Karpas-422 (cell line): ENCODE measurements at regions not wholly inside any gene's neighbourhood (a gene's known extent, or its start where the extent isn't known, plus 50 kb on each side); places are given as distances from the start of the nearest gene placed in this dataset.
"Not testable (repeated sequence)": the region's sequence is repeated elsewhere in the genome, so short reads cannot be mapped to it uniquely, and the experiment has no call there.

Experiments
- DNase-seq: peaks from one replicate; pipeline ENCODE4 v3.0.0-alpha.2; 2015
- H2AFZ ChIP-seq: fragments of 200-600 bp; sonication (generic); 2 replicates; pipeline ENCODE4 v1.6.1; 2014; ENCODE audit warnings: antibody characterized with exemption, low read length, mixed read lengths
- H3K27ac ChIP-seq: fragments of 200-600 bp; sonication (generic); 2 replicates; pipeline ENCODE4 v1.5.1; 2014; ENCODE audit warnings: mild to moderate bottlenecking, low read length, moderate library complexity
- H3K27me3 ChIP-seq: fragments of 200-600 bp; sonication (generic); 2 replicates; pipeline ENCODE4 v1.6.1; 2014; ENCODE audit warnings: low read length, mixed read lengths
- H3K36me3 ChIP-seq: fragments of 200-600 bp; sonication (generic); 2 replicates; pipeline ENCODE4 v1.6.1; 2014; ENCODE audit warnings: low read length, mixed read lengths; ENCODE audit not compliant: insufficient read depth
- H3K4me1 ChIP-seq: fragments of 200-600 bp; sonication (generic); 2 replicates; pipeline ENCODE4 v1.6.1; 2014; ENCODE audit warnings: mild to moderate bottlenecking, low read length, mixed read lengths
- H3K4me2 ChIP-seq: fragments of 200-600 bp; sonication (generic); 2 replicates; pipeline ENCODE4 v1.6.1; 2014; ENCODE audit warnings: low read length, low read depth, mild to moderate bottlenecking; ENCODE audit not compliant: poor library complexity, severe bottlenecking
- H3K4me3 ChIP-seq: fragments of 200-600 bp; sonication (generic); 2 replicates; pipeline ENCODE4 v1.5.1; 2014; ENCODE audit warnings: mild to moderate bottlenecking, antibody characterized with exemption, low read length, mixed read lengths
- H3K79me2 ChIP-seq: fragments of 200-600 bp; sonication (generic); 2 replicates; pipeline ENCODE4 v1.6.1; 2014; ENCODE audit warnings: mild to moderate bottlenecking, low read length, mixed read lengths
- H3K9ac ChIP-seq: fragments of 200-600 bp; sonication (generic); 2 replicates; pipeline ENCODE4 v1.6.0; 2014; ENCODE audit warnings: low read length
- H3K9me2 ChIP-seq: fragments of 200-600 bp; sonication (generic), shearing (Covaris generic); replicated peaks from 2 replicates; pipeline ENCODE4 v1.6.0; 2014; ENCODE audit warnings: mild to moderate bottlenecking, low read length, moderate library complexity; ENCODE audit not compliant: insufficient read depth
- H3K9me3 ChIP-seq: fragments of 300-700, 200-600 bp; sonication (generic); 2 replicates; pipeline ENCODE4 v1.6.1; 2014; ENCODE audit warnings: low read length, mixed read lengths
- H4K20me1 ChIP-seq: fragments of 200-600 bp; sonication (generic); 2 replicates; pipeline ENCODE4 v1.6.1; 2014; ENCODE audit warnings: mild to moderate bottlenecking, antibody characterized with exemption, low read length, low read depth; ENCODE audit not compliant: insufficient read depth

DNA sequence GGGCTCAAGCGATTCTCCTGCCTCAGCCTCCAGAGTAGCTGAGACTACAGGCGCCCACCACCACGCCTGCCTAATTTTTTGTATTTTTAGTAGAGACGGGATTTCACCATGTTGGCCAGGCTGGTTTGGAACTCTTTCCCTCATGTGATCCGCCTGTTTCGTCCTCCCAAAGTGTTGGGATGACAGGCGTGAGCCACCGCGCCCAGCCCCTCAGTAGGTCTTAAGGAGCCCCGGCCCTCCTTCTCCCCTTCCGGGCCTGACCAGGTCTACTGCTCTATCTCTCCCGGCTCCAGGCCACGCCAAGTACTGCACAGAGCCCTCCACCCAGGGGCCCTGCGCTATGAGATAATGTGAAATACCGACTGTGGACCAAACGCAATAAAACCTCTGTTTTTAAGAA is 785.5 kb downstream of the FOXD4L5 start:
- DNase-seq, H3K9me3 ChIP-seq, H3K4me3 ChIP-seq, H2AFZ ChIP-seq, H3K9me2 ChIP-seq, H3K36me3 ChIP-seq, H3K4me2 ChIP-seq, H3K4me1 ChIP-seq, H3K79me2 ChIP-seq, H4K20me1 ChIP-seq, H3K9ac ChIP-seq, H3K27me3 ChIP-seq, H3K27ac ChIP-seq: not testable (repeated sequence)

DNA sequence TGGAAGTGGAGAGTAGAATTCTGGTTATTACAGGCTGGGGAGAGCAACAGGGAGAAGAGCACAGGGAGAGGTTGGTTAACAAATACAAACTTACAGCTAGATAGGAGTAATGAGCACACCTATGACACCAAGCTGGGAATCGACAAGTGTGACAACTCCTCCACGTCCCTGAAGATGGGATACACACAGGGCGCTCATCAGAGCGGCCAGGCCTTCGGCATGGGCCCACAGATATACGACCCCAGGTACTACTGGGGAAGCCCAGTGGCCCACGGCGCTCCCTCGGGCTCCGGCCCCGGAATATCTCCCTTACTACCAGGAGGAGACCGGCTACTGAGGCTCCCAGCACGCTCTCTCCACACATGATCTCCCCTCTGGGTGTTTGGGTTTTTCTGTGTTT is 786.6 kb downstream of the FOXD4L5 start:
- H3K9me2 ChIP-seq, H3K79me2 ChIP-seq, H4K20me1 ChIP-seq, DNase-seq, H3K4me2 ChIP-seq, H3K9me3 ChIP-seq, H3K4me1 ChIP-seq, H2AFZ ChIP-seq, H3K4me3 ChIP-seq, H3K27ac ChIP-seq, H3K36me3 ChIP-seq, H3K9ac ChIP-seq, H3K27me3 ChIP-seq: not testable (repeated sequence)

GRCh38 chr9:64488544-64488943 is 796.5 kb downstream of the FOXD4L5 start:
- not testable (repeated sequence) for H3K36me3 ChIP-seq, H3K27me3 ChIP-seq, H3K9me3 ChIP-seq, H4K20me1 ChIP-seq, H3K79me2 ChIP-seq, H3K9me2 ChIP-seq, DNase-seq, H3K9ac ChIP-seq, H3K4me2 ChIP-seq, H3K4me3 ChIP-seq, H3K27ac ChIP-seq, H3K4me1 ChIP-seq, H2AFZ ChIP-seq

- not testable (repeated sequence) for H3K9me2 ChIP-seq, H3K79me2 ChIP-seq, H3K27me3 ChIP-seq, DNase-seq, H3K9ac ChIP-seq, H3K36me3 ChIP-seq, H3K4me3 ChIP-seq, H4K20me1 ChIP-seq, H3K4me2 ChIP-seq, H3K27ac ChIP-seq, H3K4me1 ChIP-seq, H3K9me3 ChIP-seq, H2AFZ ChIP-seq
Measured at GRCh38 chr9:64486067-64486466, 798.9 kb downstream of the FOXD4L5 start.

DNA sequence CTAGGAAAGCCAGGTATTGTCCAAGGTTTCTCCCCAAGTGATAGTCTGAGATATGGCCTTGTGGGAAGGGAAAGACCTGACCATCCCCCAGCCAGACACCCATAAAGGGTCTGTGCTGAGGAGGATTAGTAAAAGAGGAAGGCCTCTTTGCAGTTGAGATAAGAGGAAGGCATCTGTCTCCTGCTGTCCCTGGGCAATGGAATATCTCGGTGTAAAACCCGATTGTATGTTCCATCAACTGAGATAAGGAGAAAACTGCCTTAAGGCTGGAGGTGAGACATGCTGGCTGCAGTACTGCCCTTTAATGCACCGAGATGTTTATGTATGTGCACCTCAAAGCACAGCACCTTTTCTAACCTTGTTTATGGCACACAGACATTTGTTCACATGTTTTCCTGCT is 805.9 kb downstream of the FOXD4L5 start:
- H3K36me3 ChIP-seq, H3K4me3 ChIP-seq, H3K27me3 ChIP-seq, H3K9me2 ChIP-seq, H3K4me1 ChIP-seq, H3K27ac ChIP-seq, H3K4me2 ChIP-seq, H2AFZ ChIP-seq, H4K20me1 ChIP-seq, H3K9ac ChIP-seq, H3K9me3 ChIP-seq, H3K79me2 ChIP-seq: not testable (repeated sequence)
- DNase-seq: peak; percentile 31

GRCh38 chr9:64468943-64469342 is 816.1 kb downstream of the FOXD4L5 start:
- not testable (repeated sequence) for H2AFZ ChIP-seq, H3K4me3 ChIP-seq, H3K27me3 ChIP-seq, H3K27ac ChIP-seq, DNase-seq, H3K9ac ChIP-seq, H3K4me1 ChIP-seq, H3K9me3 ChIP-seq, H3K4me2 ChIP-seq, H3K79me2 ChIP-seq, H3K36me3 ChIP-seq, H3K9me2 ChIP-seq, H4K20me1 ChIP-seq

- H3K27ac ChIP-seq, H3K79me2 ChIP-seq, H3K4me2 ChIP-seq, H3K9ac ChIP-seq, H3K4me1 ChIP-seq, H3K9me2 ChIP-seq, H3K4me3 ChIP-seq, H3K9me3 ChIP-seq, H4K20me1 ChIP-seq, H3K27me3 ChIP-seq, H3K36me3 ChIP-seq, H2AFZ ChIP-seq: not testable (repeated sequence)
- DNase-seq: peak; percentile 38
Measured at GRCh38 chr9:64466052-64466599, 818.9 kb downstream of the FOXD4L5 start.

- not testable (repeated sequence) for H3K4me2 ChIP-seq, H3K9me3 ChIP-seq, H3K9ac ChIP-seq, H3K27ac ChIP-seq, H3K79me2 ChIP-seq, H3K27me3 ChIP-seq, H3K36me3 ChIP-seq, H3K4me1 ChIP-seq, H4K20me1 ChIP-seq, H3K9me2 ChIP-seq, DNase-seq, H2AFZ ChIP-seq, H3K4me3 ChIP-seq
Measured at GRCh38 chr9:64461885-64462284, 823.1 kb downstream of the FOXD4L5 start.

DNA sequence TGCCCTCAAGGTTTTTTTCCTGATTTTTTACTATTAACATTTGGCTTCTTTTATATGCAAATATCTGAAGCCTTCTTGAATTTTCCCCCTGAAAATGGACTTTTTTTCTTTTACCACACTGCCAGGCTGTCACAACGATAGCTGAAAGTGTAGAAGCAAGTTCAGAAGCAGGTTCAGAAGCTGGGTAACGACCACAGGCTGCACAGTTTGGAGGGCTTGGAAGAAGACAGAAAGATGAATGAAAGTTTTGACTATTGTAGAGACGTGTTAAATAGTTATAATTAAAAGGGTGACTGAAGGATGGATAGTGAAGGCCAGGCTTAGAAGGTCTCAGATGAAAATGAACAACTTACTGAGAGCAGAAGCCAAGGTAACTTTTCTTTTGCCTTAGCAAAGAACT is 826.4 kb downstream of the FOXD4L5 start:
- H2AFZ ChIP-seq, H3K4me2 ChIP-seq, H3K9ac ChIP-seq, H3K27me3 ChIP-seq, H3K9me2 ChIP-seq, DNase-seq, H3K27ac ChIP-seq, H3K4me3 ChIP-seq, H3K36me3 ChIP-seq, H4K20me1 ChIP-seq, H3K9me3 ChIP-seq, H3K79me2 ChIP-seq, H3K4me1 ChIP-seq: not testable (repeated sequence)
